ENCODE measurements at regions not wholly inside any gene's neighbourhood (a gene's known extent, or its start where the extent isn't known, plus 50 kb on each side); places are given as distances from the start of the nearest gene placed in this dataset.
"Not testable (repeated sequence)": the region's sequence is repeated elsewhere in the genome, so short reads cannot be mapped to it uniquely, and the experiment has no call there.

- DNase-seq (ENCODE audit: low read depth), result no peak
Observed at GRCh38 chr3:147237991-147238390, 168.4 kb downstream of the ZIC4 start.

- not testable (repeated sequence) for DNase-seq (ENCODE audit: low read depth)
Observed at GRCh38 chr3:147231980-147232379, 174.4 kb downstream of the ZIC4 start.

GRCh38 chr3:147231111-147231510 is 175.2 kb downstream of the ZIC4 start:
- DNase-seq (ENCODE audit: low read depth), result no peak

GRCh38 chr3:147222291-147222690 is 184.1 kb downstream of the ZIC4 start:
- DNase-seq (ENCODE audit: low read depth), result no peak

GRCh38 chr3:147218965-147219364 is 187.4 kb downstream of the ZIC4 start:
- DNase-seq (ENCODE audit: low read depth), result no peak

- DNase-seq (ENCODE audit: low read depth), result no peak
Observed at GRCh38 chr3:147216143-147216673, 190.1 kb downstream of the ZIC4 start.

GRCh38 chr3:147215660-147216059 is 190.7 kb downstream of the ZIC4 start:
- no peak for DNase-seq (ENCODE audit: low read depth)

GRCh38 chr3:147213633-147214032 is 192.7 kb downstream of the ZIC4 start:
- no peak for DNase-seq (ENCODE audit: low read depth)

- no peak for DNase-seq (ENCODE audit: low read depth)
Observed at GRCh38 chr3:147210676-147211075, 195.7 kb downstream of the ZIC4 start.

GRCh38 chr3:147201086-147201485 is 205.3 kb downstream of the ZIC4 start:
- no peak for DNase-seq (ENCODE audit: low read depth)

GRCh38 chr3:147200545-147200944 is 205.8 kb downstream of the ZIC4 start:
- no peak for DNase-seq (ENCODE audit: low read depth)

GRCh38 chr3:147197739-147198138 is 208.6 kb downstream of the ZIC4 start:
- no peak for DNase-seq (ENCODE audit: low read depth)

GRCh38 chr3:147195887-147196286 is 210.5 kb downstream of the ZIC4 start:
- peak; percentile 33 for DNase-seq (ENCODE audit: low read depth)

GRCh38 chr3:147191795-147192385 is 214.5 kb downstream of the ZIC4 start:
- DNase-seq (ENCODE audit: low read depth), result peak; percentile 35

GRCh38 chr3:147189016-147189415 is 217.3 kb downstream of the ZIC4 start:
- no peak for DNase-seq (ENCODE audit: low read depth)

GRCh38 chr3:147187687-147188086 is 218.7 kb downstream of the ZIC4 start:
- DNase-seq (ENCODE audit: low read depth), result no peak

- DNase-seq (ENCODE audit: low read depth), result no peak
Observed at GRCh38 chr3:147185781-147186180, 220.6 kb downstream of the ZIC4 start.

GRCh38 chr3:147184794-147185193 is 221.5 kb downstream of the ZIC4 start:
- no peak for DNase-seq (ENCODE audit: low read depth)

- no peak for DNase-seq (ENCODE audit: low read depth)
Observed at GRCh38 chr3:147173257-147173656, 233.1 kb downstream of the ZIC4 start.

- no peak for DNase-seq (ENCODE audit: low read depth)
Observed at GRCh38 chr3:147162743-147163142, 243.6 kb downstream of the ZIC4 start.

GRCh38 chr3:147161833-147162232 is 244.5 kb downstream of the ZIC4 start:
- no peak for DNase-seq (ENCODE audit: low read depth)

- no peak for DNase-seq (ENCODE audit: low read depth)
Observed at GRCh38 chr3:147160984-147161383, 245.4 kb downstream of the ZIC4 start.

GRCh38 chr3:147159141-147159540 is 247.2 kb downstream of the ZIC4 start:
- no peak for DNase-seq (ENCODE audit: low read depth)

- DNase-seq (ENCODE audit: low read depth), result no peak
Observed at GRCh38 chr3:147157631-147158030, 248.7 kb downstream of the ZIC4 start.
